WTC11 (cell line): ENCODE measurements at regions not wholly inside any gene's neighbourhood (a gene's known extent, or its start where the extent isn't known, plus 50 kb on each side); places are given as distances from the start of the nearest gene placed in this dataset.

Experiments
- ATAC-seq: fragments of 200-7000 bp; cut with Tn5 transposase; 2 replicates; pipeline ENCODE4 v1.10.0; 2021; ENCODE audit warnings: mild to moderate bottlenecking, moderate library complexity
- CTCF ChIA-PET: fragments of 300-600 bp; sonication (Branson Sonifier 250); formaldehyde crosslinking; loops from one replicate; lab custom pipeline; 2021; ENCODE audit warnings: antibody characterized with exemption; lab: Charles Lee
- POLR2A ChIA-PET: fragments of 350-600 bp; sonication (Branson Sonifier 250); formaldehyde crosslinking; loops from one replicate; lab custom pipeline; 2021; ENCODE audit warnings: antibody characterized with exemption; lab: Charles Lee
- DNase-seq: peaks from one replicate; pipeline ENCODE4 v3.0.0; 2021; ENCODE audit warnings: low spot score
- H3K27ac Mint-ChIP-seq: 2 replicates; pipeline ENCODE4 v1.8.0; 2021; ENCODE audit warnings: mixed read lengths
- H3K27me3 Mint-ChIP-seq: 2 replicates; pipeline ENCODE4 v1.8.0; 2021; ENCODE audit warnings: low read depth, mild to moderate bottlenecking, moderate library complexity, mixed read lengths
- H3K36me3 Mint-ChIP-seq: 2 replicates; pipeline ENCODE4 v1.8.0; 2021; ENCODE audit warnings: mixed read lengths
- H3K4me1 Mint-ChIP-seq: 2 replicates; pipeline ENCODE4 v1.8.0; 2022; ENCODE audit warnings: mixed read lengths
- H3K4me3 Mint-ChIP-seq: 2 replicates; pipeline ENCODE4 v1.8.0; 2021; ENCODE audit warnings: mild to moderate bottlenecking, moderate library complexity, mixed read lengths
- H3K9me3 Mint-ChIP-seq: 2 replicates; pipeline ENCODE4 v1.8.0; 2021; ENCODE audit warnings: mixed read lengths
- AFF4 ChIP-seq: sonication (generic); formaldehyde crosslinking; IDR thresholded peaks from 2 replicates; pipeline ENCODE4 v1.8.1; 2023; ENCODE audit warnings: mild to moderate bottlenecking, missing genetic modification reagents, borderline replicate concordance
- ATF6 ChIP-seq: sonication (generic); formaldehyde crosslinking; IDR thresholded peaks from 2 replicates; pipeline ENCODE4 v1.8.1; 2023; ENCODE audit warnings: mild to moderate bottlenecking, missing genetic modification reagents
- CREM ChIP-seq: sonication (generic); formaldehyde crosslinking; IDR thresholded peaks from 2 replicates; pipeline ENCODE4 v1.8.1; 2022; ENCODE audit warnings: mild to moderate bottlenecking, missing genetic modification reagents, moderate library complexity
- FOXK1 ChIP-seq: sonication (generic); formaldehyde crosslinking; IDR thresholded peaks from 2 replicates; pipeline ENCODE4 v1.8.0; 2022; ENCODE audit warnings: mild to moderate bottlenecking, moderate library complexity, missing genetic modification reagents
- HMGA2 ChIP-seq: fragments of 250-450 bp; sonication (Bioruptor Pico); IDR thresholded peaks from 2 replicates; pipeline ENCODE4 v1.4.0; 2021; ENCODE audit warnings: mild to moderate bottlenecking, moderate library complexity
- IRF2 ChIP-seq: sonication (generic); formaldehyde crosslinking; IDR thresholded peaks from 2 replicates; pipeline ENCODE4 v1.8.0; 2022; ENCODE audit warnings: low read depth, missing genetic modification reagents, borderline replicate concordance
- JAZF1 ChIP-seq: fragments of 250-450 bp; sonication (Bioruptor Pico); IDR thresholded peaks from 2 replicates; pipeline ENCODE4 v1.9.0; 2021; ENCODE audit warnings: moderate library complexity, mild to moderate bottlenecking, inconsistent platforms
- RELA ChIP-seq: sonication (generic); formaldehyde crosslinking; IDR thresholded peaks from 2 replicates; pipeline ENCODE4 v1.8.1; 2022; ENCODE audit warnings: missing genetic modification reagents, mild to moderate bottlenecking, borderline replicate concordance
- SMAD4 ChIP-seq: sonication (generic); formaldehyde crosslinking; IDR thresholded peaks from 2 replicates; pipeline ENCODE4 v1.8.0; 2022; ENCODE audit warnings: mild to moderate bottlenecking, missing genetic modification reagents
- TCF7 ChIP-seq: sonication (generic); formaldehyde crosslinking; IDR thresholded peaks from 2 replicates; pipeline ENCODE4 v1.8.0; 2022; ENCODE audit warnings: mild to moderate bottlenecking, low read depth, missing genetic modification reagents, moderate library complexity
- TP53 ChIP-seq: sonication (generic); formaldehyde crosslinking; IDR thresholded peaks from 2 replicates; pipeline ENCODE4 v1.8.1; 2023; ENCODE audit warnings: mild to moderate bottlenecking, missing genetic modification reagents
- ZNF396 ChIP-seq: fragments of 250-450 bp; sonication (Bioruptor Pico); IDR thresholded peaks from 2 replicates; pipeline ENCODE4 v1.8.0; 2021; ENCODE audit warnings: mild to moderate bottlenecking, moderate library complexity, borderline replicate concordance
- ZNF512 ChIP-seq: sonication (generic); formaldehyde crosslinking; IDR thresholded peaks from 2 replicates; pipeline ENCODE4 v1.8.1; 2022; ENCODE audit warnings: missing genetic modification reagents, borderline replicate concordance
- TF ChIP-seq, protein P1 (sequence below): sonication (generic); formaldehyde crosslinking; IDR thresholded peaks from 2 replicates; pipeline ENCODE4 v1.8.1; 2022; ENCODE audit warnings: low read depth, missing genetic modification reagents, borderline replicate concordance
- TF ChIP-seq, protein P2 (sequence below): fragments of 250-450 bp; sonication (Bioruptor Pico); IDR thresholded peaks from 2 replicates; pipeline ENCODE4 v1.9.0; 2021; ENCODE audit warnings: mild to moderate bottlenecking
- TF ChIP-seq, protein P3 (sequence below): sonication (generic); formaldehyde crosslinking; IDR thresholded peaks from 2 replicates; pipeline ENCODE4 v1.8.1; 2023; ENCODE audit warnings: mild to moderate bottlenecking, moderate library complexity, missing genetic modification reagents
- TF ChIP-seq, protein P4 (sequence below): fragments of 250-450 bp; sonication (Bioruptor Pico); IDR thresholded peaks from 2 replicates; pipeline ENCODE4 v1.9.0; 2021; ENCODE audit warnings: mild to moderate bottlenecking, borderline replicate concordance
- TF ChIP-seq, protein P5 (sequence below): fragments of 250-450 bp; sonication (Bioruptor Pico); IDR thresholded peaks from 2 replicates; pipeline ENCODE4 v1.8.0; 2021; ENCODE audit warnings: mild to moderate bottlenecking

GRCh38 chr3:24907106-24907505, 412.5 kb upstream of the THRB start:
- DNase-seq (no peak), ATAC-seq (no peak)
- Mint-ChIP-seq H3K36me3 (no peaks in the 10 kb centered on the region), H3K27me3 (no peaks in the 10 kb centered on the region), H3K4me1 (no peaks in the 10 kb centered on the region), H3K9me3 (0 out of 2 replicates have a peak, but pooled peaks cover 3% of the 10 kb centered on the region), H3K4me3 (no peak overlapping the region), H3K27ac (no peak overlapping the region)
- POLR2A ChIA-PET = interaction anchor here (0.9 kb wide), 1 partner anchor 8 kb away, joined by 3 read pairs; no protein-coding TSS in a partner anchor
- CTCF ChIA-PET = no interaction called here
- no peak for TF ChIP-seq FOXK1 (CRISPR knock-in tag)
- TF ChIP-seq, protein P1, sequence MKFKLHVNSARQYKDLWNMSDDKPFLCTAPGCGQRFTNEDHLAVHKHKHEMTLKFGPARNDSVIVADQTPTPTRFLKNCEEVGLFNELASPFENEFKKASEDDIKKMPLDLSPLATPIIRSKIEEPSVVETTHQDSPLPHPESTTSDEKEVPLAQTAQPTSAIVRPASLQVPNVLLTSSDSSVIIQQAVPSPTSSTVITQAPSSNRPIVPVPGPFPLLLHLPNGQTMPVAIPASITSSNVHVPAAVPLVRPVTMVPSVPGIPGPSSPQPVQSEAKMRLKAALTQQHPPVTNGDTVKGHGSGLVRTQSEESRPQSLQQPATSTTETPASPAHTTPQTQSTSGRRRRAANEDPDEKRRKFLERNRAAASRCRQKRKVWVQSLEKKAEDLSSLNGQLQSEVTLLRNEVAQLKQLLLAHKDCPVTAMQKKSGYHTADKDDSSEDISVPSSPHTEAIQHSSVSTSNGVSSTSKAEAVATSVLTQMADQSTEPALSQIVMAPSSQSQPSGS (CRISPR knock-in tag) = no peak
- no peak for TF ChIP-seq AFF4 (CRISPR knock-in tag)
- no peak for TF ChIP-seq SMAD4
- TF ChIP-seq RELA = no peak
- TF ChIP-seq TP53 (CRISPR knock-in tag) = no peak
- TF ChIP-seq HMGA2 (CRISPR knock-in tag) = no peak
- TF ChIP-seq ZNF396 (CRISPR knock-in tag) = no peak
- TF ChIP-seq, protein P2, sequence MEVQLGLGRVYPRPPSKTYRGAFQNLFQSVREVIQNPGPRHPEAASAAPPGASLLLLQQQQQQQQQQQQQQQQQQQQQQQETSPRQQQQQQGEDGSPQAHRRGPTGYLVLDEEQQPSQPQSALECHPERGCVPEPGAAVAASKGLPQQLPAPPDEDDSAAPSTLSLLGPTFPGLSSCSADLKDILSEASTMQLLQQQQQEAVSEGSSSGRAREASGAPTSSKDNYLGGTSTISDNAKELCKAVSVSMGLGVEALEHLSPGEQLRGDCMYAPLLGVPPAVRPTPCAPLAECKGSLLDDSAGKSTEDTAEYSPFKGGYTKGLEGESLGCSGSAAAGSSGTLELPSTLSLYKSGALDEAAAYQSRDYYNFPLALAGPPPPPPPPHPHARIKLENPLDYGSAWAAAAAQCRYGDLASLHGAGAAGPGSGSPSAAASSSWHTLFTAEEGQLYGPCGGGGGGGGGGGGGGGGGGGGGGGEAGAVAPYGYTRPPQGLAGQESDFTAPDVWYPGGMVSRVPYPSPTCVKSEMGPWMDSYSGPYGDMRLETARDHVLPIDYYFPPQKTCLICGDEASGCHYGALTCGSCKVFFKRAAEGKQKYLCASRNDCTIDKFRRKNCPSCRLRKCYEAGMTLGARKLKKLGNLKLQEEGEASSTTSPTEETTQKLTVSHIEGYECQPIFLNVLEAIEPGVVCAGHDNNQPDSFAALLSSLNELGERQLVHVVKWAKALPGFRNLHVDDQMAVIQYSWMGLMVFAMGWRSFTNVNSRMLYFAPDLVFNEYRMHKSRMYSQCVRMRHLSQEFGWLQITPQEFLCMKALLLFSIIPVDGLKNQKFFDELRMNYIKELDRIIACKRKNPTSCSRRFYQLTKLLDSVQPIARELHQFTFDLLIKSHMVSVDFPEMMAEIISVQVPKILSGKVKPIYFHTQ (CRISPR knock-in tag) = no peak
- TF ChIP-seq IRF2 (CRISPR knock-in tag) = no peak
- TF ChIP-seq TCF7 (CRISPR knock-in tag) = no peak
- TF ChIP-seq, protein P3, sequence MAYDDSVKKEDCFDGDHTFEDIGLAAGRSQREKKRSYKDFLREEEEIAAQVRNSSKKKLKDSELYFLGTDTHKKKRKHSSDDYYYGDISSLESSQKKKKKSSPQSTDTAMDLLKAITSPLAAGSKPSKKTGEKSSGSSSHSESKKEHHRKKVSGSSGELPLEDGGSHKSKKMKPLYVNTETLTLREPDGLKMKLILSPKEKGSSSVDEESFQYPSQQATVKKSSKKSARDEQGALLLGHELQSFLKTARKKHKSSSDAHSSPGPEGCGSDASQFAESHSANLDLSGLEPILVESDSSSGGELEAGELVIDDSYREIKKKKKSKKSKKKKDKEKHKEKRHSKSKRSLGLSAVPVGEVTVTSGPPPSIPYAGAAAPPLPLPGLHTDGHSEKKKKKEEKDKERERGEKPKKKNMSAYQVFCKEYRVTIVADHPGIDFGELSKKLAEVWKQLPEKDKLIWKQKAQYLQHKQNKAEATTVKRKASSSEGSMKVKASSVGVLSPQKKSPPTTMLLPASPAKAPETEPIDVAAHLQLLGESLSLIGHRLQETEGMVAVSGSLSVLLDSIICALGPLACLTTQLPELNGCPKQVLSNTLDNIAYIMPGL (CRISPR knock-in tag) = no peak
- no peak for TF ChIP-seq JAZF1
- TF ChIP-seq, protein P4, sequence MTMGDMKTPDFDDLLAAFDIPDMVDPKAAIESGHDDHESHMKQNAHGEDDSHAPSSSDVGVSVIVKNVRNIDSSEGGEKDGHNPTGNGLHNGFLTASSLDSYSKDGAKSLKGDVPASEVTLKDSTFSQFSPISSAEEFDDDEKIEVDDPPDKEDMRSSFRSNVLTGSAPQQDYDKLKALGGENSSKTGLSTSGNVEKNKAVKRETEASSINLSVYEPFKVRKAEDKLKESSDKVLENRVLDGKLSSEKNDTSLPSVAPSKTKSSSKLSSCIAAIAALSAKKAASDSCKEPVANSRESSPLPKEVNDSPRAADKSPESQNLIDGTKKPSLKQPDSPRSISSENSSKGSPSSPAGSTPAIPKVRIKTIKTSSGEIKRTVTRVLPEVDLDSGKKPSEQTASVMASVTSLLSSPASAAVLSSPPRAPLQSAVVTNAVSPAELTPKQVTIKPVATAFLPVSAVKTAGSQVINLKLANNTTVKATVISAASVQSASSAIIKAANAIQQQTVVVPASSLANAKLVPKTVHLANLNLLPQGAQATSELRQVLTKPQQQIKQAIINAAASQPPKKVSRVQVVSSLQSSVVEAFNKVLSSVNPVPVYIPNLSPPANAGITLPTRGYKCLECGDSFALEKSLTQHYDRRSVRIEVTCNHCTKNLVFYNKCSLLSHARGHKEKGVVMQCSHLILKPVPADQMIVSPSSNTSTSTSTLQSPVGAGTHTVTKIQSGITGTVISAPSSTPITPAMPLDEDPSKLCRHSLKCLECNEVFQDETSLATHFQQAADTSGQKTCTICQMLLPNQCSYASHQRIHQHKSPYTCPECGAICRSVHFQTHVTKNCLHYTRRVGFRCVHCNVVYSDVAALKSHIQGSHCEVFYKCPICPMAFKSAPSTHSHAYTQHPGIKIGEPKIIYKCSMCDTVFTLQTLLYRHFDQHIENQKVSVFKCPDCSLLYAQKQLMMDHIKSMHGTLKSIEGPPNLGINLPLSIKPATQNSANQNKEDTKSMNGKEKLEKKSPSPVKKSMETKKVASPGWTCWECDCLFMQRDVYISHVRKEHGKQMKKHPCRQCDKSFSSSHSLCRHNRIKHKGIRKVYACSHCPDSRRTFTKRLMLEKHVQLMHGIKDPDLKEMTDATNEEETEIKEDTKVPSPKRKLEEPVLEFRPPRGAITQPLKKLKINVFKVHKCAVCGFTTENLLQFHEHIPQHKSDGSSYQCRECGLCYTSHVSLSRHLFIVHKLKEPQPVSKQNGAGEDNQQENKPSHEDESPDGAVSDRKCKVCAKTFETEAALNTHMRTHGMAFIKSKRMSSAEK (CRISPR knock-in tag) = no peak
- no peak for TF ChIP-seq CREM (CRISPR knock-in tag)
- TF ChIP-seq, protein P5, sequence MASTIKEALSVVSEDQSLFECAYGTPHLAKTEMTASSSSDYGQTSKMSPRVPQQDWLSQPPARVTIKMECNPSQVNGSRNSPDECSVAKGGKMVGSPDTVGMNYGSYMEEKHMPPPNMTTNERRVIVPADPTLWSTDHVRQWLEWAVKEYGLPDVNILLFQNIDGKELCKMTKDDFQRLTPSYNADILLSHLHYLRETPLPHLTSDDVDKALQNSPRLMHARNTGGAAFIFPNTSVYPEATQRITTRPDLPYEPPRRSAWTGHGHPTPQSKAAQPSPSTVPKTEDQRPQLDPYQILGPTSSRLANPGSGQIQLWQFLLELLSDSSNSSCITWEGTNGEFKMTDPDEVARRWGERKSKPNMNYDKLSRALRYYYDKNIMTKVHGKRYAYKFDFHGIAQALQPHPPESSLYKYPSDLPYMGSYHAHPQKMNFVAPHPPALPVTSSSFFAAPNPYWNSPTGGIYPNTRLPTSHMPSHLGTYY = no peak
- no peak for TF ChIP-seq ZNF512
- TF ChIP-seq ATF6 = no peak
